ENCODE measurements at regions not wholly inside any gene's neighbourhood (a gene's known extent, or its start where the extent isn't known, plus 50 kb on each side); places are given as distances from the start of the nearest gene placed in this dataset.
"Not testable (repeated sequence)": the region's sequence is repeated elsewhere in the genome, so short reads cannot be mapped to it uniquely, and the experiment has no call there.

DNA sequence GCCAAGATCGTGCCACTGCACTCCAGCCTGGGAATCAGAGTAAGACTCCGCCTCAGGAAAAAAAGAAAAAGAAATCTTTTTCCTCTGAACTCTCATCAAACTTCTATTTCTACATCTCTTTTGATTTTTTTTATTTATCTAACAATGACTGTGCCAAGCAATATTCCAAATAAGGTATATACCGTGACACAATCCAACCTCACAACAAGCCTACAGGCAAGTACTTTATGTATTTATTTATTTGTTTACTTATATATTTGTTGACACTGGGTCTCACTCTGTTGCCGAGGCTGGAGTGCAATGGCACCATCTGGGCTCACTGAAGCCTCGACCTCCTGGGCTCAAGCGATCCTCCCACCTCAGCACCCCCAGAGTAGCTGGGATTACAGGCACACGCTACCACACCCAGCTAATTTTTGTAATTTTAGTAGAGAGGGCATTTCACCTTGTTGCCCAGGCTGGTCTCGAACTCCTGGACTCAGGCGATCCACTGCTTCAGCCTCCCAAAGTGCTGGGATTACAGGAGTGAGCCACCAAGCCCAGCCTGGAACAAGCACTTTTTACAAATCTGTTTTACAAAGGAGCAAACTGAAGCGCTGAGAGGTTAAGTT lies 94.9 kb upstream of the CHD2 start:
- DNase-seq: no peak

DNA sequence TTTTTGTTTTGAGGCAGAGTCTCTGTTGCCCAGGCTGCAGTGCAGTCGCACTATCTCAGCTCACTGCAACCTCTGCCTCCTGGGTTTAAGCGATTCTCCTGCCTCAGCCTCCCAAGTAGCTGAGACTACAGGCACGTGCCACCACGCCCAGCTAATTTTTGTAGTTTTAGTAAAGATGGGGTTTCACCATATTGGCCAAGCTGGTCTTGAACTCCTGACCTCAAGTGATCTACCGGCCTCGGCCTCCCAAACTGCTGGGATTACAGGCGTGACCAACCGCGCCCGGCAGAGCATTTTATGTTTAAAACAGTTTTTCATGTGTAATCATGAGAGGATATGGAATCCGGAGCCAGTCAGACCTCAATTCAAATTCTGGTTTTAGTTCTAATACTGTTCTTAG lies 94.0 kb upstream of the CHD2 start:
- DNase-seq: not testable (repeated sequence)

DNA sequence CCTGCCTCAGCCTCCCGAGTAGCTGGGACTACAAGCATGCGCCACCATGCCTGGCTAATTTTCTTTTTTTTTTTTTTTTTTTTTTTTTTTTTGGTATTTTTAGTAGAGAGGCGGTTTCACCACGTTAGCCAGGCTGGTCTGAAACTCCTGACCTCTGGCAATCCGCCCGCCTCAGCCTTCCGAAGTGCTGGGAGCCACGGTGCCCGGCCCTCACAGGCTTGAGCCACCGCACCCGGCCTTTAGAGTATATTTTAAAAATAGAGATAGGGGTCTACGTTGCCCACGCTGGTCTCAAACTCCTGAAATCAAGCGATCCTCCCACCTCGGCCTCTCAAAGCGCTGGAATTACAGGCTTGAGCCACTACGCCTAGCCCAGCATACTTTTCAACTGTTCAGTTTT lies 93.4 kb upstream of the CHD2 start:
- no peak for DNase-seq

DNA sequence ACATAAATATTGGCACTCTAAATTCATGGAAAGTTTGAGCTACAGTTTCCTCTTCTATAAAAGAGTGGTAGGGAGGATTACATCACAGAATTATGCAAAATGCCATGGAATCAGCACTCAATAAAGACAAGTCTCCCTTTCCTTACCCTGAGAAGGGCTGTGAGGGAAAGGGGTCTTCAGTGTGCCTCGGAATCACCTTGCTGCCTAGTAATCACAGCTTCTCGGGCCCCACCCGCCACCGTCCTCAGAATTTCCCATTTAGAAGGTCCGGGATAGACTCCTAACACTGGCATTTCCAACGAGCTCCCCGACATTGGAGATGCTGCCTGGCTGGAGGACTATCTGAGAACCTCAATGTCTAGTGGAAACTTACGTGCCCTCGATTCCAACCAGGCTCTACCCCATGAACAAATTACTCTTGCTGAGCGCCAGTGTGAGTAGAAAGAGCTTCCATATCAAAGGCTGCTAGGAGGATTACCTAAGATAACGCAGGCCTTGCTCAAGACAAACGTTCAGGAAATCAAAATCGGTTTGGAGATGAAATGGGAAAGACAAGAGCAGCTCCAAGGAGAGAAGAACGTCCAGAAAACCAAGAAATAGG lies 92.1 kb upstream of the CHD2 start:
- DNase-seq: no peak

DNA sequence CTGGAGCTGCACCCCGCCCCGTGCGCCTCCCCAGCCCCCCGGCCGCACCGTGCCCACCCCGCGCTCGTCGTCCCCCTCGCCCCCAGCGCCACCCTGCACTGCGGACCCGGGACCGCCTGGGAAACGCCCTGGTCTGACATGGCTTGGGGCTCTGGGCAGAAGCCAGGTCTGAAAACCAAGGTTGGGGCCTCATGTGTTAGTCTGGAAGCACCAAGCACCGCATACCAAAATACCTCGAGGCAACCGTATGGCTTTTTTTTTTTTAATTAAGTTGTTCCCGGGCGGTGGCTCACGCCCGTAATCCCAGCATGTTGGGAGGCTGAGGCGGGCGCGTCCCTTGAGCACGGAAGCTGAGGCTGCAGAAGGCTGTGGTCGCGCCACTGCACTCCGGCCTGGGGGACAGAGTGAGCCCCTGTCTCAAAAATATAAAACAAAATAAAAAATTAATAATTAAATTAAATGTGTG lies 91.5 kb upstream of the CHD2 start:
- DNase-seq: no peak

DNA sequence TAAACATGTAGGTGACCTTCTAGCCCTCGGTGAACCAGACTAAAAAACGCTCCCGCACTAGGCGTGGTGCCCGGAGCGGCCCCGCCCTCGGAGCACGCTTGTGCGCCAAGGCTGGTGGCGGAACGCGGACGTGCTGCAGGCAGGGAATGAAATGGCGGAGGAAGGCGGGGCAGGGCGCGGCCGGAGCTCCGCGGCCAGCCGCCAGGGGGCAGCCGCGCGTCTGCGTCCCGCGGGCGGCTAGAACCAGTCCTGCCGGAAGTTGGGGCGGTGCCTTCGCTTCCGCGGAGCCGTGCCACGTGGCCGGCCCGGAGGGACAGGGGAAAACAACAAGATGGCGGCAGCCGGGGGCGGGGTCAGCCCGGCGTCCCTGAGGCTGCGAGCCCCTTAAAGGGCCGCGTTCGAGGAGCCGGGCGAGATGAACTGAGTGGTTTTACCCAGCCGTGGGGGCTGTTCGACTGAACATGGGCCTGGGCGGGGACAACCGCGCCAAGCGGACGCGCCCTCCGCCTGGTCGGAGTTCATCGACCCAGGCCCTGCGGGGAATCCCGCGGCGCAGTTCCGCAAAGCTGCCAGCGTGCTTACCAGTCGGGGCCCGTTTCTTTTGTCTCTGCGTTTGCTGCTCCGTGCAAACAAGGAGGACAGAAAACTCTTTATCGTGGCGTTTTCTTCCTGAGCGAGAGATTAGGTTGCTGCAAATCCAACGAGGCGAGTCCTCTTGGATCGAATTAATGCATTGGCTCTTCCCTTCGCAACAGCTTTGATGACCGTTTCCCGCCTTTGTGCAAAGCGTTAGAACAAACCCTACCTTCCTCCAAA lies 90.9 kb upstream of the CHD2 start:
- peak; percentile 92 for DNase-seq

DNA sequence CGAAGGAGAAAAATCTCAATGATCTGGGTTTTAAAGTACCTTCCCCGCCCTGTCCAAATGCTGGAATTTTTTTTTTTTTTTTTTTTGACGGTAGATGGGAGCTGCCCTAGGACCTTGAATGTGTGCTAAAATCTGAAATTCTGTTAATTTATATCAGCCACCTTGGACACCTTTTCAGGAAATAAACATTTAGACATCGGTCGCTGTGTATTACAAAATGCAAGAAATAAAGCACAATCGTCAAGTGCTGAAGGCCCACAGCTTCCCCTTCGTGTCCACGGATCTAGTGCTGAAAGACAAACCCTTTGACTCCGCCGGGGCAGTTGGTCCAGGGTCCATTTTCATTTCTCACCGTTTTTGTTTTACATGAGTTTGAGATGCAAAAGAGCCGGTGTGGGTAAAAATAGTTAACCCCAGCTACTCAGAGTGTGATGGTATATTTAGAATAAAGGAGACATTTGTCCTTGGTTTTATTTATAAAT lies 90.2 kb upstream of the CHD2 start:
- DNase-seq: no peak

DNA sequence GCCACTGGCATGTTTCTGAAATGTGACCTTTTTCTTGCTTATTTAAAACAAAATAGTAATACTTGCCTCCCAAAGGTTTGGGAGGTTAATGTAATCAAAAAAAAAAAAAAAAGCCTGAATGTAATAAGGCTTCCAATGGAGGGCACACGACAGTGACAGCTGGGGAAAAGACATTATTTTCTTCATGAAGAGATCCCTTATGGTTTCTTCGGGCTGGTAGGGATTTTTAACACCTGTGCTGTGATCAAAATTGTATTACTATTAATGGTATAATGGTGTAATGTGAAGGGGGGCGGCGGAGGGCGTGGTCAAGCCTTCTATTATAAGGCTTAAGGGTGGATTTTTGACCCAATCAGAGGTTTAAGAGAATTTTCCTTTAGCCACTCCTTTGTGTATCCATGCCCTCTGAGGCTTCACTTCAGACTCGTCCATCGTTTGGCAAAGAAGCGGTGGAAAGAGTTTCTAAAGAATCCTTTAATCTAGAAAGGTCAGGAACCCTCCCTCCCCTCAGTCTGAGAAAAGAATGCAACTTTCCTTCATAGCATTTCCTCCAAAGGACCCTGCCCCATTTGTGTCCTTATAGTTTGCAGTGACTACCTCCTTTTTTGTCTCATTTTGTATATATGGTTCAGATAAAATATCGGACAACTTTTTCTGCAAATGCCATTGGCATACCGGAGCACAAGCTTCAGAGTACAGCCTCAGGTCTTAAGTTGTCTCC lies 89.5 kb upstream of the CHD2 start:
- DNase-seq: peak; percentile 77

DNA sequence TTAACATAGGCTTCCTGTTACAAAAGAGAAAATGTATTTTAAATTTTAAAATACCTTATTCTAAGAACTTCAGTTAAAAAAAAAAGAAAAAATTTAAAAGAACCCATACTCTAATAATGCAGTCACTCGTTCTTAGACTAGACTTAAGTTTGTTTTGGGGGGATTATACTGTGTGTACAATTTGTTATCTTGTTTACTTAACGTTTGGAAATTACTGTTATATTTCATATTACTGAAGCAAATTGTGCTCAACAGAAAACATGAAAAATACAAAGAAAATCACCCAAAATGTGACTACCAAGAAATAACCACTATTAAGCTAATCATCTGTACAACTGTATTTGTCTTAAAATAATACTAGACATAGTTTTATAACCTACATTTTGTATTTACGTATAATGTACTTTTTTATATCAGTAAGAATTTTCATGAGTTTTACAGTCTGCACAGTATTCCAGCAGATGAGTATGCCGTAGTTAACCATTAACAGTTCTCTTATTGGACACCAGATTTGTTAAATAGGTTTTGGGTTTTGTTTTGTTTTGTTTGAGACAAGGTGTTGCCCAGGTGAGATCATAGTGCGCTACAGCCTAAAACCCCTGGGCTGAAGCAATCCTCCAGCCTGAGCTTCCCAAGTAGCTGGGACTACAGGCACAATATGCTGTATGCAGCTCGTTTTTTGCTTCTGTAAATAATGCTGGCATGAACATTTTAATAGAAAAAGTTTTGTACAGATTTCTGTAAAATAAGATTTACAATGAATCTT lies 88.8 kb upstream of the CHD2 start:
- DNase-seq: no peak

DNA sequence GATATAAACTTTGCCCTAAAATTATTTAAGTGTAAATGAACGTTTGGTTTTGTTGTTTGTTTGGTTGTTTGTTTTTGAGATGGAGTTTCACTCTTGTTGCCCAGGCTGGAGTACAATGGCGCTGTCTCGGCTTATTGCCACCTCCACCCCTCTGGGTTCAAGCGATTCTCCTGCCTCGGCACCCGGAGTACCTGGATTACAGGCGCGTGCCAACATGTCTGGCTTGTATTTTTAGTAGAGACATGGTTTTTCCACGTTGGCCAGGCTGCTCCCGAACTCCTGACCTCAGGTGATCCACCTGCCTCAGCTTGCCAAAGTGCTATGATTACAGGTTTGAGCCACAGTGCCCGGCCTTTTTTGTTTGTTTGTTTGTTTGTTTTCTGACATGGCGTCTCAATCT lies 87.9 kb upstream of the CHD2 start:
- no peak for DNase-seq

DNA sequence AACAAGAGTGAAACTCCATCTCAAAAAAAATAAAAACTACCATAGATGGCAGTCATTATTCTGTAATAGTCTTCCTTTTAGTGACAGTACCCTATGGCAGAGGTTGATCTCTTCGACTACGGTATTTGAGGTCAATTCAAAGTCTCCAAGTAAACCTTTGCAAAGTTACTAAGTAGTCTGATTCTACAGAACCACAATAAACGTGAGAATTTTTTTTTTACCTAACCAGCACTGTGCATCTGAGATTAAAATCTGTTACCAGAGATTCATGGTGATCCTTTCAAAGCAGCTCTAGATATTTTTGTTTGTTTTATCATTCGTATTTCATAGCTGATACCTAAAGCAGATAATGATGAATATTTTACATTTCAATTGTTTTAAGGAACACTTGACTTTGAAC lies 86.6 kb upstream of the CHD2 start:
- DNase-seq: no peak

DNA sequence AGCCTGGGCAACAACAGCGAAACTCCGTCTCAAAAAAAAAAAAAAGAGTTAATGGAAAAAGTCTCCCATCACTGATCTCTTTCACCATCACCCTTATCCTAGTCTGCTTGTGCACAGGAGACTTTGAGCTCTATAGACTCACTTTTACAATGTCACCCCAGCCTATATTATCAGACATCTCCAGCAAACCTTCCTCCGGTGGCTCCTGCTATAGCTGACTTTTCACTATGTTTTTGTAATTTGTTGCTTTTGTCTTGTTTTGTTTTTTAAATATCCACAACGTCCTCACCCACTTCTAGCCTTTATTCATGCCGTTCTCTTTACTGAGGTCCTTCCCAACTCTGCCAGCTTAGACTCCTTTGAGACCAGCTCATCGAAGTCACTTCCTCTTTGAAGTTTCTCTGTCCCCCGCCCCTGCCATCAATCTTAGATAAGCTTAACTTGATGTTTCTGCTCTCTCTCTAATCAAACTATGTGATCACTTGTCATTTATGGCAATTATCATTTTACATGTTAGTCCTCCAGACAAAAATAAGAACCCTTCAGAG lies 82.7 kb upstream of the CHD2 start:
- no peak for DNase-seq

DNA sequence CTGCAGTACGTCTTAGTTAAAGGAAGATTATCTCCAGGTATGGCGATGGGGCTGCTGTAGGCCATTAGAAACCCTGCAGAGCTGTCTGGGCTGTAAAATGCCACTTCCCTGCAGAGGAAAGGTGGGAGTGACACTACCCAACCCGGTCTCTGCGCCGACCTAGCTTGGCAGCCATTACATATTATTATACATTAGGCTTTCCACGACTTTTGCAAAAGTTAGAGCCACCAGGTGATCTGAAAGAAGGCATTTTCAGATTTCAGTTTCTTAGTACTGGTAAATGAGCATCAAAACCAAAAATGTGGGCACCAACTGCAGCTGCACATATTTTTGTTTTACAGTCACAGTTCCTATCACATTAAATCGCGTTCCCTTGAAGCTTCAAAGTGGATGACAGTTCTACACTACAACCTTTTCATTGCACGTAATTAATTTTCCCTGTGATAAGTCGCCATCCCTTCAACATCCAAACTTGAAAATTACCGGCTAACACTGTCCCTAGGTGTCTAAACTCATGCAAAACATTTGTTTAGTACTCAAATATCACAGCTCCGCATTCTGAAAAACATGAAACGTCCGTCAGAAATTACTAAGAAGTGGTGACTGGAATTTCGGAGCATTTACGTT lies 81.4 kb upstream of the CHD2 start:
- DNase-seq: no peak

DNA sequence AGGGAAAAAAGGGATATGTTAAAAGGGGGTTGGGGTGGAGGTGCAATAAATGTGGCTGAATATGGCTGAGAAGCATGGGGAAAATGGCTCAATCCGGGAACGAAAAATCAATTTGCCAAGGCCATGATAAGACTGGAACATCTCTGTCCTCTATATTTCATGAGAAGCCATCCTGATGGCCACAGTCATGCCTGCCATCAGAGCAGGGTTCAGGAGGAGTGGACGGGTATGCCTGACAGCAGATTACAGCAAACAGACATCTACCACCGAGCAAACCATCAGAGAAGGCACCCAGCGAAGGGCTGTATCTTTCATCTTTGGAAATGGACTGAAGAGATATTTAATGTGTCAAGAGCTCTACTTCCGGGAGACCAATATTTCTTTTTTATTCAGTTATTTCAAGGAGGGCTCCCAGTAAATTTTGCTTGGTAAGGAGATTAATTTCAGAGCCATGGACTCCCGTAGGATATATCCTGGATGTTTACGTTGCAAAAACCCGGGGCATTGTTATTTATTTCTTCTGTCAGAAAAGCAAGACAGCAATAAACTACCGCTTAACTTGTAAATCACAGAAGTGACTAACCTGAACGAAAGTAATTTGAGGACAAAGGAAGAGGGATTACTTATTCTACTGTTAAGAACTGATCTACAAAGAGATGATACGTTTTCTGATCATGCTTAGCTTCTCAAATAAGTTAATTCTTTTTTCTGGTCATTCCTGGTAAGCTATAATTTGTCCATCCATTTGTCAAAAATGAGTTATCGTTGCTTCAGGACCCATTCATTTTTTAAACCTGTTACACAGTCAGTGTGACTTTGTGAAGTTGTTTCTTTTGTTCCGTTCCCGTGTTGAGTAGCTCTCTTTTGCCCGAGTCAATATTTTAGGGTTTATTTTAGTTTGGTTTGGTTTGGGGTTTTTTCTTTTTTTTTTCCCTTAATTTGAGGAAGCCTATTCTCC lies 80.6 kb upstream of the CHD2 start:
- peak; percentile 52 for DNase-seq

DNA sequence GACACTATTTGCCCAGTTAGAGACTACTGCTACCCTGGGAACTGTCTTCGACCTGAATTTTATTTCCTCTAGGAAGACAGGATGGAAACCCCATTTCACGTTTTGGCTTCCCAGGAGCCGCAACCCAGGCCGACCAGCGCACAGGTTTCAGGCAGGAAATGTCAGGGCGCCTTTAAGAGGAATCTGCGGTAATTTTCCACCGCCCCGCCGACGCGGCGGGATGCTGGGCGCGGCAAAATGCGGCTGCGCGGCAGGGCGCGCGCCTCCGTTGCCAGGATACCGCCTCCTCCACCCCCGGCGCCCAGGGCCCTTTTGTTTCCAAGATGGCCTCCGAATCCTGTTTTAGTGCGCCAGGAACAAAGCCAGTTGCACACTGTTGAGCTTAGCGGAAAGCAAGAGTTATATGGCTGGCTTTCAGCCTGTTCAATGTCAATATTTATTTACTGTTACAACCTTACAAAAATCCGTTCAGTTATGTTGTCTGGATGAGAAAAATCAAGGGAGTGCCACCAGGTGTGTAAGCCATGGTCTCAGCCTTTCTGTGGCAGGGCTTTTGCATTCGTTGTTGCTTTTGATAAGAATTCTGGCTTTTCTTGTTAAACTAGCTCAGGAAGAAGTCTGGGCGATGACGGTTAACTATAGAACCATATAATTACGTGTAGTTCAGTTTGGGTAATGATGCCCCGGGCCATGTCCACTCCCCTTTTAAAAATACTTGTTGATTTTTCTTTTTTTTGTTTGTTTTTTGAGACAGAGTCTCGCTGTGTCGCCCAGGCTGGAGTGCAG lies 79.7 kb upstream of the CHD2 start:
- peak; percentile 87 for DNase-seq

DNA sequence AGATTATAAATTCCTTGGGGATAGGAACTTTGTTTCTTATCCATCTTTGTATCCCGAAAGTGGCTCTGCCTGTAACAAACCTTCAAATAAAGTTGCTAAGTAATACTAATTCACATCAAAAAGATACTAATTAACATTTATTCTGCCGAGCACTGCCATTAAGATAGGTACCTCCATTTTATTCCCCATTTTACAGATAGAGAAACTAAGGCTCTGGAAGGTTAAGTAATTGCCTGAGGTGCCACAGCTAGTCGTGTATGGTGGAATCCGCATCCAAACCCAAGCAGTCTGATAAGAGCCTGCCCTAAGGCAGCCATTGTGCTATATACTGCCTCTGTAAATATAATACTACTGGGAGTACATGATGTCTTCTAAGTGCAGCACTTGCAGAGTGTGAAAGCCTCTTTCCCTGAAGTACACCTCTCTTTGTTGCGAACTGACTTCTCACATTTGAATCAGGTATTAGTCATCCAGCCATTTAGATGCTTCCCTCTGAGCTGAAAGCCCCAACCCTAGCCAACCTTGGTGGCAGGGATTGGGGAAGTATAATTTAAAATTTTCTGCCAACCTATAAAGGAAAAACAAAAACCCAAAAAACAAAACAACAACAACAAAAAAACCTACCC lies 78.5 kb upstream of the CHD2 start:
- no peak for DNase-seq

DNA sequence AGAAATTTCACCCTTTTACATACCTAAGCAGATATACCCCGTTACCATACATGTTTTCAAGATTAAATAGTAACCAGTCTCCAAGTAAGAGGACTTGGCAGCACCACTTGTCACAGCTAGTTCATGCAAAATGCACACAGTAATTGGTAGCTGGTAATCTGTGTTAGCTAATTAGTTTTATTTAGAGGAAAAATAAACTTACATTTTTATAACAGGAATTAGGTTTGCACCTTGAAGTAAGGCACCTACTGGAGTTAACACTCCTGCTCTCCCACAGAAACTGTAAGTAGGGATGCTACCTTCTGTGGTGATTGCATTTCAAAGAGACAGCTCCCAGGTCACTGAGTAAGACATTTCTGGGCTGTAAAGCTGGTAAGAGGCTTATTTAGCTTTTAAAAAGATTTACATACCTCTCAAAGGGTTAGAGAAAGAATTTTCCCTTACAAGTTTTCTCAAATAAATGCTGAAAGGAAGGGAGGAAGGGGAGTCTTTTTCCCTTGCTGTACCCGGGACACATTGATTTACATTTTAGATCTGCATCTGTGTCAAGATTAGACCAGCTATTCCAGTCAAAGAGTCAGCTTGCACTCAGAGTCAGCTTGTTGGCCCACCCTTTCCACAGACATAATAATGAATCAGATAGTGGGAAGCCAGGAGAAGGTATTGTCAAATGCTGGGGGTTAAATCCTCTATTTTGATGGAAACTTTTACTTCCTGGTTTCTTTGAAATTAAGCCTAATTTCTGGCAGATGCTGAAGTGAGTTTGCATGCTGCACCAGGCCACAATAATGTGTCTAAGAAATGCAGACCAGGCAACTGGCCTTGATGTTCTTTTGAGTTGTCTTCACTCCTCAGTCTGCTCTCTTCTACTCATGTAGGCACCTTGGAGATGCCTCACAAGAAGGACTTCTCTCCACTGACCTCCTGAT lies 77.6 kb upstream of the CHD2 start:
- no peak for DNase-seq

DNA sequence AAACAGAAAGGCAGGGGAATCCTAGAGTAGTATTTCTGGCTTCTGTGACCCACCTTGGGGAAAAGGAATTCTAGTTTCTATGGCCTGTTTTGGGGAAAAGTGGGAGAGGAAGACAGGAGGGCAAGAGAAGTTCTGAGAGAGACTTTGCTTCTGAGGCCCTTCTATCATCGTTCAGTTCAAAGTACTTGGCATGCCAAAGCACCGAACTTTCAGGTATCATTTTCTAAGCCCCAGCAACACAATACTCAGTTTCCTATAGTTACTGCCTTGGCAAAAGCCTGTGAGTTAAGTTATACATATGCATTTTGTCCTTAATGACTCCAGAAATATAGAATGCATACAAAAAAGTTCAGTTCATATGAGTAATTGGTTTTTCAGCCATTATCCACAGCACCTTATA lies 74.1 kb upstream of the CHD2 start:
- no peak for DNase-seq

Measured in SHP77 treated with DMSO at 0.1 percent for 48 hours (cell line).